ENCODE measurements at regions not wholly inside any gene's neighbourhood (a gene's known extent, or its start where the extent isn't known, plus 50 kb on each side); places are given as distances from the start of the nearest gene placed in this dataset.

DNA sequence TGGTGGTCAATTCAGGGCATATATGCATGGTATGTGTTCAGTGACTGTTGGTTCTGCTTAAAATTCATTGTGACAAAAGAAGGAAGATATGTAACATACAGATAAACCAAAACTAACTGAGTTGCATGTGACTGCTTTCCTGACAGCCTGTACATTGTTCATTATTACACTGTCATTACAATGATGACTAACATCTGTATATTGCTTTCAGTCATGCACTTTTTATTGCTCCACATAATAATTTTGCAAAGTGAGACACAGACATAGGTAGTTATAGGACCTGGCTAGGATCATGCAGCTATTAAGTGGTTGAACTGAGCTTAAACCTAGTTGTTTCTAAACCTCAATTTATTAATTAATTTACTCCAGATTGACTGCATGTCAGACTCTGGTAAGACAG lies 703.2 kb downstream of the HDGFL1 start:
- H3K4me1 ChIP-seq (ENCODE audit: control insufficient read depth, insufficient read depth, low read length), result no peaks in the 10 kb centered on the region
- no peak overlapping the region for H2BK20ac ChIP-seq (ENCODE audit: low read depth, low read length)
- no peak overlapping the region for H4K5ac ChIP-seq (ENCODE audit: low read depth, low read length)
- H3K9me3 ChIP-seq (ENCODE audit: control insufficient read depth, insufficient read depth, low read length), result no peaks in the 10 kb centered on the region
- no peaks in the 10 kb centered on the region for H3K79me1 ChIP-seq (ENCODE audit: low read depth in 1 of 2, low read length in 2 of 2)
- ATAC-seq (ENCODE audit: low read depth), result no peak
- no TSS peak for BruUV-seq (replicated peaks)
- H2BK120ac ChIP-seq (ENCODE audit: low read depth, low read length), result no peak overlapping the region
- H3K14ac ChIP-seq (replicated peaks; ENCODE audit: low read depth, low read length), result no peak overlapping the region
- H4K20me1 ChIP-seq (ENCODE audit: insufficient read depth, low read length), result no peaks in the 10 kb centered on the region
- intact Hi-C loops (cut with micrococcal nuclease) (no loop called here), in situ Hi-C loops (cut with MboI; ENCODE audit: low sequenced_read_pairs) (no loop called here), dilution Hi-C loops (cut with HindIII; ENCODE audit: low sequenced_read_pairs, unreplicated experiment) (no loop called here)
- no peak overlapping the region for H3K4ac ChIP-seq (ENCODE audit: low read depth, low read length)
- H3K27me3 ChIP-seq (ENCODE audit: control insufficient read depth, insufficient read depth, low read length), result no peaks in the 10 kb centered on the region
- DNase-seq, result no peak
- H3K18ac ChIP-seq (ENCODE audit: low read depth, low read length), result no peak overlapping the region
- no peak overlapping the region for H4K8ac ChIP-seq (ENCODE audit: low read depth in 2 of 2, low read length in 2 of 2)
- H3K56ac ChIP-seq (ENCODE audit: extremely low read depth, insufficient read depth, low read length), result no peak overlapping the region
- H2BK5ac ChIP-seq (ENCODE audit: low read depth, low read length, poor library complexity, severe bottlenecking), result no peak overlapping the region
- no peaks in the 10 kb centered on the region for H3K36me3 ChIP-seq (ENCODE audit: control insufficient read depth, insufficient read depth, low read length)
- H4K91ac ChIP-seq (ENCODE audit: insufficient read depth, low read depth, low read length), result no peak overlapping the region
- no peak for TF ChIP-seq FOS (IDR thresholded peaks at IDR 0.05; ENCODE audit: low read depth, low read length)
- no peak for TF ChIP-seq NFE2L2 (IDR thresholded peaks at IDR 0.05; ENCODE audit: low read depth, low read length)
- no peak for TF ChIP-seq CEBPB (IDR thresholded peaks at IDR 0.05; ENCODE audit: low read depth, low read length)
- no peak for TF ChIP-seq POLR2A (IDR thresholded peaks at IDR 0.05; ENCODE audit: low read depth, low read length)
- TF ChIP-seq, protein P1, sequence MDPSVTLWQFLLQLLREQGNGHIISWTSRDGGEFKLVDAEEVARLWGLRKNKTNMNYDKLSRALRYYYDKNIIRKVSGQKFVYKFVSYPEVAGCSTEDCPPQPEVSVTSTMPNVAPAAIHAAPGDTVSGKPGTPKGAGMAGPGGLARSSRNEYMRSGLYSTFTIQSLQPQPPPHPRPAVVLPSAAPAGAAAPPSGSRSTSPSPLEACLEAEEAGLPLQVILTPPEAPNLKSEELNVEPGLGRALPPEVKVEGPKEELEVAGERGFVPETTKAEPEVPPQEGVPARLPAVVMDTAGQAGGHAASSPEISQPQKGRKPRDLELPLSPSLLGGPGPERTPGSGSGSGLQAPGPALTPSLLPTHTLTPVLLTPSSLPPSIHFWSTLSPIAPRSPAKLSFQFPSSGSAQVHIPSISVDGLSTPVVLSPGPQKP (IDR thresholded peaks at IDR 0.05; ENCODE audit: borderline replicate concordance, low read depth, low read length), result no peak
- TF ChIP-seq SMC3 (IDR thresholded peaks at IDR 0.05; ENCODE audit: low read depth, low read length), result no peak
- TF ChIP-seq MXI1 (IDR thresholded peaks at IDR 0.05; ENCODE audit: borderline replicate concordance, low read depth, low read length), result no peak
- no peak for TF ChIP-seq CHD1 (IDR thresholded peaks at IDR 0.05; ENCODE audit: low read depth, low read length)
- TF ChIP-seq BHLHE40 (IDR thresholded peaks at IDR 0.05; ENCODE audit: low read depth, low read length), result no peak
- TF ChIP-seq RCOR1 (IDR thresholded peaks at IDR 0.05; ENCODE audit: insufficient replicate concordance, low read length), result no peak
- ChIA-PET CTCF (no interaction called here), POLR2A (ENCODE audit: unreplicated experiment) (no interaction called here)
- H2AK9ac ChIP-seq (replicated peaks; ENCODE audit: low read depth, low read length, poor library complexity), result no peak overlapping the region
- H2AFZ ChIP-seq (replicated peaks; ENCODE audit: low read length, poor library complexity), result no peak overlapping the region
- no peak overlapping the region for H2AK5ac ChIP-seq (ENCODE audit: low read depth, low read length)
- H3K27ac ChIP-seq (ENCODE audit: insufficient read depth, low read length), result no peak overlapping the region
- no peak overlapping the region for H3K4me2 ChIP-seq (ENCODE audit: low read depth, low read length)
- no peak overlapping the region for H3K9ac ChIP-seq (ENCODE audit: low read depth, low read length)
- H2BK15ac ChIP-seq (ENCODE audit: low read depth, low read length), result no peak overlapping the region
- no peaks in the 10 kb centered on the region for H3K9me1 ChIP-seq (ENCODE audit: insufficient read depth, low read length)
- H3K4me3 ChIP-seq (ENCODE audit: insufficient read depth, low read depth, low read length), result no peak overlapping the region
- H3K23ac ChIP-seq (ENCODE audit: low read depth, low read length), result no peak overlapping the region
